NCI-H1417 (cell line): ENCODE measurements at regions not wholly inside any gene's neighbourhood (a gene's known extent, or its start where the extent isn't known, plus 50 kb on each side); places are given as distances from the start of the nearest gene placed in this dataset.

Source experiments
- DNase-seq, 3 experiments: peaks; one replicate each; lab custom pipeline; 2025; lab: John Stamatoyannopoulos, UW

- DNase-seq, result no peak
Measured at GRCh38 chr3:99199021-99199420, 297.5 kb upstream of the DCBLD2 start.

- no peak for DNase-seq
Measured at GRCh38 chr3:99191186-99191585, 289.7 kb upstream of the DCBLD2 start.

DNA sequence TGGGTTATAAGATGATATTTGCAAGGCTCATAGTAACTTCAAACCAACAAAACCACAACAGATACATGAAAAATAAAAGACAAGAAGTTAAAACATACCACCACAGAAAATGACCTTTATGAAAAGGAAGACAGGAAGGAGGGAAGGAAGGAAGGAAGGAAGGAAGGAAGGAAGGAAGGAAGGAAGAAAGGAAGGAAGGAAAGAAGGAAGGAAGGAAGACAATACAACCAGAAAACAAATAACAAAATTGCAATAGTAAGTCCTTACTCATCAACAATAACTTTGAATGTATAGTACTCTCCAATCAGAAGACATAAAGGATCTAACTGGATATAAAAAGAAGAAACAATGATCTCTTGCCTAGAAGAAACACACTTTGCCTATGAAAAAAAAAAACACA, 287.4 kb upstream of the DCBLD2 start:
- DNase-seq, result no peak

GRCh38 chr3:99186016-99186415, 284.5 kb upstream of the DCBLD2 start:
- no peak for DNase-seq

- DNase-seq, result no peak
Measured at GRCh38 chr3:99176169-99176964, 274.9 kb upstream of the DCBLD2 start.

DNA sequence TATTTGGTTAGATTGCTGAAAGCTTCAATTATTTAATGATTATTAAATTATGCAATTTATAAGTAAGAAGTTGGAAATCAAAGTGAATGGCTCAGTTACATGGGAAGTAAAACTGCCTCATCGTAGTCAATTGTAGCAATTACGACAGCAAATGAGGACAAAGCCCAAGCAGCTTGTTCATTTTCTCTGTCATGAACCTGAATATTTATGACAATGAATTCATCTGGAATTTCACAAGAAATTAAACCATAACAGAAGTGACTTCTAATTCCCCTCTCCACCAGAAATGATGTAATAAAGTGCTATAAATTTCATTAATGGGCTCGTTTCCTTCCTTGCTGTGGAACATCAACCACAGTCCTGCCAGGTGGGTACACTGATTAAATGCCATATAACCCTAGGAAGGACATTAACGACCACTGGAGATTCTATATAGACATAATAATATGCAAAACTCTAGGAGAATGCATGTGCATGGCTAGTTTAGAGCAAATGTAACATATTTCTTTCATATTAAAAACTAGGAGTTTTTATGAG, 273.8 kb upstream of the DCBLD2 start:
- no peak for DNase-seq

DNA sequence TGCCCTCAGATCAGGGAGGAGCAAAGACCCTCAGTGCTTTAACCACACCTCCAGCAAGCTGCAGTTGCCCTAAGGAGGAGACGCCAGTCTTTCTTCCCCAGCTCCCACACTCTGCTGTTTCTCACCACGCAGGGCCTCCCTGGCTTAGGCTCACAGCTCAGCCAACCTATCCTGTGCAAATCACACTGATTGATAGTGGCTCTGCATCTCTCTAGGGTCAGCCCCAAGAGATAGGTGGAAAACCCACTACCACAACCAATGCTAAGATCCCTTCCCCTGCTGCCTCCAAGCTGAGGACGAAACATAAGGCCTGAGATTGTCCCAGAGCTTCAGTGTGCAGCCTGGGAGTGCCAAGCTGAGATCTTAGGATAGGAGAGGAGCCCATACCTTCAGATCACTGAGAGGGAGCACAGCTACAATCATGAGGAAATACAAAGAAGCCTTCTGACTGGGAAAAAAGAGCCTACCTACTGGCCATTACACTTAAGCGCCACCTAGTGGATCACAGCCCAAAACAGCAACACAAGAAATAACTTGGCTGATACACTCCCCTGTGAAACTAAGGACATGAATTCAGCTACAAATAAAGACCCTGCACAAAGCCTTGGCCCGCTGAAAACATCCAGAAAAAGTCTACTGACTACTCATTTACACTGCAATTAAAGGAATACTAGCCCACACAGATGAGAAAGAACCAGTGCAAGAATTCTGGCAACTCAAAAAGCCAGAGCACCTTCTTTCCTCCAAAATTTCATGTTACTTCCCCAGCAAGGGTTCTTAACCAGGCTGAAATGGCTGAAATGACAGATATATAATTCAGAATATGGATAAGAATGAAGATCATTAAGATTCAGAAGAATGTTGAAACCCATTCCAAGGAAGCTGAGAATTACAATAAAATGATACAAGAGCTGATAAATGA, 271.5 kb upstream of the DCBLD2 start:
- peak; percentile 2 to 64 (median 22) for DNase-seq

- no peak for DNase-seq
Measured at GRCh38 chr3:99171800-99172199, 270.3 kb upstream of the DCBLD2 start.

GRCh38 chr3:99170867-99171517, 269.5 kb upstream of the DCBLD2 start:
- DNase-seq, result no peak

GRCh38 chr3:99167071-99167470, 265.6 kb upstream of the DCBLD2 start:
- no peak for DNase-seq

- DNase-seq, result no peak
Measured at GRCh38 chr3:99163314-99163713, 261.8 kb upstream of the DCBLD2 start.

DNA sequence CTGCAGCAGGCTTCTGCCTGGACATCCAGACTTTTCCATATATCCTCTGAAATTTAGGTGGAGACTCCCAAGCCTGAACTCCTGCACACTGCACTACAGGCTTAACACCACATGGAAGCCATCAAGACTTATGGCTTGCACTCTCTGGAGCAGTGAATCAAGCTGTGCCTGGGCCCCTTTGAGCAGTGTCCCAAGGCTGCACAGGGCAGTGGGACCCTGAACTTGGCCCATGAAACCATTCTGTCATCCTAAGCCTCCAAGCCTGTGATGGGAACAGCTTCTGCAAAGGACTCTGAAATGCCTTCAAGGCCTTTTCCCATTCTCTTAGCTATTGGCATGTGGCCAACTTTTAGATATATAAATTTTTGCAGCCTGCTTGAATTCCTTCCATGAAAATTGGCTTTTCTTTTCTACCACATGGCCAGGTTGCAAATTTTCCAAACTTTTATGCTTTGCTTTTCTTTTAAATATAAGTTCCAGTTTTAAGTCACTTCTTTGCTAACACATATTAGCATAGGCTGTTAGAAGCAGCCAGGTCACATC, 257.8 kb upstream of the DCBLD2 start:
- DNase-seq, result no peak

DNA sequence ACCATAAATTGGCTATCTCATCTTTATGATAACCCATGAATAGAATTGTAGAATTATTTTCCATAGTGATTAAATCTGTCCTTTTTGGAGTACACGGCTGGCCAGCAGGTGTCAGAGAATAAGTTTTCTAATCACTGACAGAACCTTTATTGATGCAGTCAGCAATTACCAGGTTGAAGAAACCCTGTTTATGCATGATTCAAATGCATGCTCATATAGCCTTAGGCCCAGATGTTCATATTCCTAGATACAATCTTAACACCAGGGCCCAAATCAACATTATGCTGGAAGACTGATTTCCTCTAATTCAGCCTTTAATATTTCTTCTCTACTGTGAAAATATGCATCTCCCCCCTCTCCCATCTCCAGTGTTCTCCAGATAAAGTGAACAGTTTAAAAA, 243.5 kb upstream of the DCBLD2 start:
- DNase-seq, result no peak

DNA sequence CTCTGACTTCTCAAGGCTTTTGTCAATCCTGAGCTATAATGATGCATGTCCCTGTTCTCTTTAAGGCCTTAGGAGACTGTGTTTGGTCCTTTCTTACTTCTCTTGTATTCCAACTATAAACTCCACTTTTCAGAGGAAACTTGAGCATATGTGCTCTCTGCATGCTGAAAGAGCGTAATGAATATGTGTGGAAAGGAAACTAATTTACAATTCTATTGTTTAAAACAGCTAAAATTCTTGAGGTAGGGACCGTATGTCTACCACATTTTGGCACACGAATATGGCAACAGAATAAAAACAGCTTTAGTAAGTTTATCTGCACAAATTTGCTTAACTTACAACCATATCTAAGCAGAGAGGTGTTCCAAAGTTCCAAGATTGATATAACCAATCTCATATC, 242.0 kb upstream of the DCBLD2 start:
- DNase-seq, result no peak

DNA sequence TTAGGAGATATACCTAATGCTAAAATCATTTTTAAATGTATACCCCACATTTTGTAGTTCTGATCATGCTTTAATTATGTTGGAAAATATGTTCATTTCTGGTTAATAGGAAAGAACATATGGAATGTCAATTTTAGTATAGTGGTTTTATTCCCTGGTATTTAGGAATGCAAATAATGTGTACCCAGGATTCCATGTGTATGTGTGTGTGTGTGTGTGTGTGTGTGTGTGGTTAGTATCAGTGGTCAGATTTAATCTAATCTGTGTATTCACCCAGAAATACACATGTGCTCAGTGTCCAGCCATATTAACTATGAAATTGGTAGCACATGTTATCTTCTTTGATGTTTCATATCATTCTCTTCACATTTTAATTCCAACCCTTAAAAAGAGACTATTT, 233.5 kb upstream of the DCBLD2 start:
- DNase-seq, result no peak

GRCh38 chr3:99131876-99132275, 230.4 kb upstream of the DCBLD2 start:
- DNase-seq, result no peak

DNA sequence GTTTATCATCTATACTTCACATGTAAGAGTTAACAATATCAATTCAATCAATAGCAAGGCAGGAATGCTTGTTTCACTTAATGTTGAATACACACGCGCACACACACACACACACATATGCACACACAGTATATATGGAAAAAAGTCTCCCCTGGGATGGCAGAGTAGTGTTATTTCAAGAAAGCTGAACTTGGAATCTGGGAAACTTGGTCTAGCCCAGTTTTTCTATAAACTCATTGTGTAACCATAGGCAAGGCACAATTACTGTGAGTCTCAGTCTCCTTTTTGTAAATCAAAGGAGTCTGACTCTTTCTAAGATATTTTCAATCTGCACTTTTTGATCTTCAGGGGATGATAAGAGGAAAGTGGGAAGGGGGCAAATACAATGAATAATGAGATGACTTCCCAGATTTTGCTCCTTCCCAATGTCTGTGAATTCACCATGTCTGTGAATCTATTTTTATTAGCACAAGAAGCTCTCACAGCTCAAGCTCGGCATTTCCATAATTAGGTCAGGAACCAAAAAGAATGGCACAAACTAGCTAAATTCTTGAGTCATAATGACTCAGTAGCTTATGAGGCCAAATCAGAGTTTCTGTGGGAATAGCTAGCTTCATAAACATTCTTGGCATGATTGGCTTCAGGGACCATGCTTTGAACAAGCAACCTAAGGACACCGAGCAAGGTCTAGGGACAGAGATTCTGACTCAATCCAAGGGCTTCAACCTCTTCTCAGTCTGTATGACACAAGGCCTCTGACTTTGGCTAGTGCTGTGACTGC, 227.4 kb upstream of the DCBLD2 start:
- DNase-seq, result no peak

DNA sequence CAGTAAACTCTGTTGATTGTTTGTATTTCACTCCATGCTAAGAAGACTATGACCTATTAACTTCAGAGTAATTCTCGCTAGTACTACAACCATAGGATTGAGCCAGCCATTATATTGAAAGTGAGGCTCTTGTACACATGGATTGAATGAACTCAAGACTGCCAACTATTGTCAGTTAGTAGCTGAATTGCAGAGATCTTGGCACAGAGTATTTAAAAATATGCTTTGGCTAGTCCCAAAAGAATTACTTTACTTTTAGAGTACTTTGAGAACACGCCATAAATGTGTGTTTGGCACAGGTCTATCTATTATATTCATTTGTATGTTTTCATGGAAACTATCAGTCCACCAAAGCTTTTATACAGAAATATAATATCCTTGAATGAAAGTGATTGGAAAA, 226.7 kb upstream of the DCBLD2 start:
- DNase-seq, result no peak

DNA sequence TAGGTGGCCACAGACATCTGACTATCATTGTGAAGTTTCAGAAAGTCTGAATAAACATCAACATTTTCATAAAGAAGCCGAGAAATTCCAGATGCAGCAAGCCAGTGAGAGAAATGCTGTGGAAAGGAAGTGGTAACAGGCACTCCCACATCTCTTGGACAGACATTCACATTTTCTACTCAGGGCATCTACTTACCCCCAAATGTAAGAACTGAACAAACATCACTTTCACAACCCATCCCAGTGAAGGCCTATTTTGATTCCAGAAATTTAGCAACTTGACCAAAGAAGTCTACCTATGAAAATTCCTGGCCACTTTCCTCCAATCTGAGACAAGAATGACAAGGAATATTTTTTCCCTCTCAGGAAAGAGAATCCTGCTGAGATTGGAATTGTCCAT, 224.8 kb upstream of the DCBLD2 start:
- DNase-seq, result no peak

- no peak for DNase-seq
Measured at GRCh38 chr3:99119385-99119784, 217.9 kb upstream of the DCBLD2 start.

GRCh38 chr3:99118381-99118780, 216.9 kb upstream of the DCBLD2 start:
- DNase-seq, result no peak
